ENCODE measurements at regions not wholly inside any gene's neighbourhood (a gene's known extent, or its start where the extent isn't known, plus 50 kb on each side); places are given as distances from the start of the nearest gene placed in this dataset.

GRCh38 chr5:175257128-175257846 is 186.7 kb downstream of the DRD1 start:
- Histone ChIP-seq H3K9me3 (no peaks in the 10 kb centered on the region), H3K4me1 (ENCODE audit: control insufficient read depth in 1 of 2, insufficient read depth in 1 of 2, low read depth in 1 of 2, low read length in 1 of 2) (no peaks in the 10 kb centered on the region), H3K27me3 (no peaks in the 10 kb centered on the region), H3K27ac (no peak overlapping the region), H3K4me3 (ENCODE audit: low read depth in 1 of 2, low read length in 1 of 2) (no peak overlapping the region), H3K36me3 (no peaks in the 10 kb centered on the region)
- no peak for TF ChIP-seq CTCF (IDR thresholded peaks at IDR 0.05)

- H3K36me3 ChIP-seq = no peaks in the 10 kb centered on the region
- no peak for TF ChIP-seq CTCF (IDR thresholded peaks at IDR 0.05)
- no peaks in the 10 kb centered on the region for H3K27me3 ChIP-seq
- H3K9me3 ChIP-seq = no peaks in the 10 kb centered on the region
- no peaks in the 10 kb centered on the region for H3K4me1 ChIP-seq (ENCODE audit: control insufficient read depth in 1 of 2, insufficient read depth in 1 of 2, low read depth in 1 of 2, low read length in 1 of 2)
- no peak overlapping the region for H3K4me3 ChIP-seq (ENCODE audit: low read depth in 1 of 2, low read length in 1 of 2)
- H3K27ac ChIP-seq = no peak overlapping the region
Observed at GRCh38 chr5:175254155-175254554, 189.8 kb downstream of the DRD1 start.

- no peak for TF ChIP-seq CTCF (IDR thresholded peaks at IDR 0.05)
- Histone ChIP-seq H3K27me3 (no peaks in the 10 kb centered on the region), H3K27ac (no peak overlapping the region), H3K4me3 (ENCODE audit: low read depth in 1 of 2, low read length in 1 of 2) (no peak overlapping the region), H3K36me3 (no peaks in the 10 kb centered on the region), H3K4me1 (ENCODE audit: control insufficient read depth in 1 of 2, insufficient read depth in 1 of 2, low read depth in 1 of 2, low read length in 1 of 2) (no peaks in the 10 kb centered on the region), H3K9me3 (no peaks in the 10 kb centered on the region)
Observed at GRCh38 chr5:175253597-175253996, 190.4 kb downstream of the DRD1 start.

- Histone ChIP-seq H3K36me3 (no peaks in the 10 kb centered on the region), H3K4me3 (ENCODE audit: low read depth in 1 of 2, low read length in 1 of 2) (no peak overlapping the region), H3K27me3 (no peaks in the 10 kb centered on the region), H3K4me1 (ENCODE audit: control insufficient read depth in 1 of 2, insufficient read depth in 1 of 2, low read depth in 1 of 2, low read length in 1 of 2) (no peaks in the 10 kb centered on the region), H3K9me3 (no peaks in the 10 kb centered on the region), H3K27ac (no peak overlapping the region)
- TF ChIP-seq CTCF (IDR thresholded peaks at IDR 0.05) = no peak
Observed at GRCh38 chr5:175252234-175252805, 191.7 kb downstream of the DRD1 start.

GRCh38 chr5:175250426-175250825 is 193.6 kb downstream of the DRD1 start:
- H3K4me1 ChIP-seq (ENCODE audit: control insufficient read depth in 1 of 2, insufficient read depth in 1 of 2, low read depth in 1 of 2, low read length in 1 of 2) = no peaks in the 10 kb centered on the region
- H3K9me3 ChIP-seq = no peaks in the 10 kb centered on the region
- H3K27me3 ChIP-seq = no peaks in the 10 kb centered on the region
- TF ChIP-seq CTCF (IDR thresholded peaks at IDR 0.05) = no peak
- H3K36me3 ChIP-seq = no peaks in the 10 kb centered on the region
- H3K4me3 ChIP-seq (ENCODE audit: low read depth in 1 of 2, low read length in 1 of 2) = no peak overlapping the region
- no peak overlapping the region for H3K27ac ChIP-seq
